ENCODE measurements at regions not wholly inside any gene's neighbourhood (a gene's known extent, or its start where the extent isn't known, plus 50 kb on each side); places are given as distances from the start of the nearest gene placed in this dataset.

GRCh38 chr14:43778570-43778936 lies 728.5 kb downstream of the FSCB start:
- intact Hi-C loops (cut with DNase I), result loop anchor here in 1 of 10 donors (10.0 kb wide), 1 partner anchor 154 kb away; no protein-coding TSS in a partner anchor
- H3K27me3 ChIP-seq, result no peaks in the 10 kb centered on the region
- no peaks in the 10 kb centered on the region for H3K36me3 ChIP-seq
- no peaks in the 10 kb centered on the region for H3K4me1 ChIP-seq
- no peak overlapping the region for H3K4me3 ChIP-seq
- TF ChIP-seq CTCF (IDR thresholded peaks at IDR 0.05), result no peak
- no peak for TF ChIP-seq POLR2A (IDR thresholded peaks at IDR 0.05)
- H3K9me3 ChIP-seq, result peaks cover 0 to 20% (median 6%) of the 10 kb centered on the region in 12 donors
- no peak overlapping the region for H3K27ac ChIP-seq
- DNase-seq (no peak), ATAC-seq (no peak)
- WGBS, 4 donors, result 68 to 91% (median 77%) methylated on average over 1 of the region's 1 CpG

DNA sequence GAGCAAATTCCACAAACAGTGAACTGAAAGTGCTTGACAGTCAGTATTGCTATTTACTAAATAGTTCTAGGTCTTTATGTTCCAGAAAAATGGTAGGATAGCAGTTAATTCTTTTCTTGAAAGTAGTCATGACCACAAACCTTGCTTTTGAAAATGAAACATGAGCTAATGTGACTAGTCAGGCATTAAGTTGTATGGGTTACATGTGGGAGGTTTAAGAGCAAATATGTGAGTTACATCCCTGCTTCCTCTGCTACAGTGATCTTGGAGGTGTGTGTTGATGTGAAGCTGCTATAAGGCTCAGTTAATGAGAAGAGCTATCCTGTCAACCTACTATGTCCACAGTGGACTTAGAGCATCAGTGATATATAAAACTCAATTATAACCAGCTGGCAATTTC lies 741.6 kb downstream of the FSCB start:
- TF ChIP-seq CTCF (IDR thresholded peaks at IDR 0.05) (no peak), POLR2A (IDR thresholded peaks at IDR 0.05) (no peak)
- Histone ChIP-seq H3K9me3 (peaks cover 0 to 5% (median 0%) of the 10 kb centered on the region in 12 donors), H3K4me1 (no peaks in the 10 kb centered on the region), H3K27ac (no peak overlapping the region), H3K27me3 (no peaks in the 10 kb centered on the region), H3K36me3 (no peaks in the 10 kb centered on the region), H3K4me3 (no peak overlapping the region)
- DNase-seq, result no peak
- intact Hi-C loops (cut with DNase I), result no loop called here
- ATAC-seq, result no peak

DNA sequence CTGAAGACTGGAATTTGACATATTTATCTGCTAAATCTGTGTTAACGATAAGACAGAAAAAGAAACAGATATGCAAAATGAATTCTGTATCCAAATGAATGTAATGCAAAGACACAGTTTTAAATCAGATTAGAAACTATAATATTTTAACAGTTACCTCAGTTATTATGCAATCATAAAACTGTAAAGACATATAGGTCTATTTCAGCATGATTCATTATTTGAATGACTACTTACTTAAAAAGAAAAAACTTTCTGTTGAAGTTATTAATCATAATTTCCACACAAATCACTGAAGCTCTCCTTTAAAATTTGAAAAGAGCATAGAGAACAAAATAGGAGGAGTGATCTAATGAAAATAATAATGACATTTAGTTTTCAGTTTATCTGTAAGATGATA lies 742.6 kb downstream of the FSCB start:
- ATAC-seq (no peak), DNase-seq (no peak)
- Histone ChIP-seq H3K4me1 (no peaks in the 10 kb centered on the region), H3K9me3 (peaks cover 0 to 5% (median 0%) of the 10 kb centered on the region in 12 donors), H3K4me3 (no peak overlapping the region), H3K27me3 (no peaks in the 10 kb centered on the region), H3K36me3 (no peaks in the 10 kb centered on the region), H3K27ac (no peak overlapping the region)
- TF ChIP-seq POLR2A (IDR thresholded peaks at IDR 0.05) (no peak), CTCF (IDR thresholded peaks at IDR 0.05) (no peak)
- 85 to 94% (median 90%) methylated on average over 1 of the region's 1 CpG for WGBS, 4 donors
- intact Hi-C loops (cut with DNase I), result no loop called here

DNA sequence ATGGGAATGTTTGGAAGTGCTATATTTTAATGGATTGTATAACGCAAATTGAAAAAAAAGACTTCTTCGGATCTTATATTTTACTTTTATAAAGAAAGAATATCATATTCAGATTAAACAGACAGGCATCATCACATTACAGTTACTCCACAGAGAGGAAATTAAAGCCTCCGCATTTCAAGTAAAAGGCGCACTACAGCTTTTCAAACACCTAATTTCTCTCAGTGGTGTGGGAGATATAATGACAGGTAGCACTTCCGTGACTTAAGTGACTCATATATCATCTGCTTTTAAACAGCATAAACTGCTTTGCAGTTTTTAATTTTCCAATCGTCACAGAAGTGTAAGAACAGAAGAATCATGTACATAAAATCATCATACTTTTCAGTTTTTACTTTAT lies 751.4 kb downstream of the FSCB start:
- Histone ChIP-seq H3K27ac (no peak overlapping the region), H3K9me3 (no peaks in the 10 kb centered on the region), H3K4me3 (no peak overlapping the region), H3K4me1 (no peaks in the 10 kb centered on the region), H3K36me3 (no peaks in the 10 kb centered on the region), H3K27me3 (no peaks in the 10 kb centered on the region)
- intact Hi-C loops (cut with DNase I), result no loop called here
- TF ChIP-seq POLR2A (IDR thresholded peaks at IDR 0.05) (no peak), CTCF (IDR thresholded peaks at IDR 0.05) (no peak)
- ATAC-seq (no peak), DNase-seq (no peak)
- 79 to 85% (median 84%) methylated on average over 6 of the region's 6 CpGs for WGBS, 4 donors
